ENCODE measurements at regions not wholly inside any gene's neighbourhood (a gene's known extent, or its start where the extent isn't known, plus 50 kb on each side); places are given as distances from the start of the nearest gene placed in this dataset.

GRCh38 chr20:7078804-7079203 lies 311.3 kb downstream of the BMP2 start:
- no peak for FAIRE-seq
- no peak for TF ChIP-seq EZH2 (IDR thresholded peaks at IDR 0.05; ENCODE audit: low read length)
- no peak for TF ChIP-seq CTCF (optimal IDR thresholded peaks at IDR 0.05 in 1 of 3, IDR thresholded peaks at IDR 0.05 in 1 of 3, conservative IDR thresholded peaks at IDR 0.05 in 1 of 3; ENCODE audit: extremely low read depth in 1 of 3, insufficient read depth in 2 of 3, low read length in 3 of 3)
- dilution Hi-C loops (cut with MboI; ENCODE audit: extremely low pct_ligation_motif_present, low sequenced_read_pairs), result no loop called here

GRCh38 chr20:7080472-7080871 lies 313.0 kb downstream of the BMP2 start:
- Histone ChIP-seq H4K20me1 (ENCODE audit: control insufficient read depth, extremely low read depth, insufficient read depth, low read length) (no peaks in the 10 kb centered on the region), H3K4me3 (ENCODE audit: control insufficient read depth in 2 of 3, extremely low read depth in 1 of 3, insufficient read depth in 2 of 3, low read depth in 1 of 3, low read length in 3 of 3) (no peak overlapping the region), H3K4me2 (ENCODE audit: control insufficient read depth, extremely low read depth, insufficient read depth, low read depth, low read length) (no peak overlapping the region), H3K79me2 (ENCODE audit: control insufficient read depth, insufficient read depth, low read length) (no peaks in the 10 kb centered on the region), H2AFZ (ENCODE audit: control insufficient read depth, low read length) (no peak overlapping the region), H3K4me1 (ENCODE audit: control insufficient read depth, extremely low read depth, insufficient read depth, low read length) (no peaks in the 10 kb centered on the region), H3K36me3 (ENCODE audit: control insufficient read depth in 2 of 2, extremely low read depth in 1 of 2, insufficient read depth in 2 of 2, low read length in 2 of 2) (no peaks in the 10 kb centered on the region), H3K27ac (ENCODE audit: control insufficient read depth, insufficient read depth, low read length) (no peak overlapping the region), H3K9ac (ENCODE audit: control insufficient read depth, extremely low read depth, insufficient read depth, low read length) (no peak overlapping the region), H3K9me1 (ENCODE audit: control insufficient read depth, extremely low read depth, insufficient read depth, low read length) (no peaks in the 10 kb centered on the region), H3K27me3 (ENCODE audit: control insufficient read depth, extremely low read depth, insufficient read depth, low read length) (no peaks in the 10 kb centered on the region), H3K9me3 (ENCODE audit: control insufficient read depth, low read depth, low read length) (no peaks in the 10 kb centered on the region)
- no peak for FAIRE-seq
- no peak for DNase-seq (ENCODE audit: low read depth, low spot score)
- dilution Hi-C loops (cut with MboI; ENCODE audit: extremely low pct_ligation_motif_present, low sequenced_read_pairs), result no loop called here
- no peak for TF ChIP-seq CTCF (optimal IDR thresholded peaks at IDR 0.05 in 1 of 3, IDR thresholded peaks at IDR 0.05 in 1 of 3, conservative IDR thresholded peaks at IDR 0.05 in 1 of 3; ENCODE audit: extremely low read depth in 1 of 3, insufficient read depth in 2 of 3, low read length in 3 of 3)
- no peak for TF ChIP-seq EZH2 (IDR thresholded peaks at IDR 0.05; ENCODE audit: low read length)

More at GRCh38 chr20:7078804-7079203, 311.3 kb downstream of the BMP2 start:
- Histone ChIP-seq H3K4me3 (ENCODE audit: control insufficient read depth in 2 of 3, extremely low read depth in 1 of 3, insufficient read depth in 2 of 3, low read depth in 1 of 3, low read length in 3 of 3) (no peak overlapping the region), H3K27me3 (ENCODE audit: control insufficient read depth, extremely low read depth, insufficient read depth, low read length) (no peaks in the 10 kb centered on the region), H3K9ac (ENCODE audit: control insufficient read depth, extremely low read depth, insufficient read depth, low read length) (no peak overlapping the region), H4K20me1 (ENCODE audit: control insufficient read depth, extremely low read depth, insufficient read depth, low read length) (no peaks in the 10 kb centered on the region), H3K4me1 (ENCODE audit: control insufficient read depth, extremely low read depth, insufficient read depth, low read length) (no peaks in the 10 kb centered on the region), H3K79me2 (ENCODE audit: control insufficient read depth, insufficient read depth, low read length) (no peaks in the 10 kb centered on the region), H3K36me3 (ENCODE audit: control insufficient read depth in 2 of 2, extremely low read depth in 1 of 2, insufficient read depth in 2 of 2, low read length in 2 of 2) (no peaks in the 10 kb centered on the region), H3K4me2 (ENCODE audit: control insufficient read depth, extremely low read depth, insufficient read depth, low read depth, low read length) (no peak overlapping the region), H2AFZ (ENCODE audit: control insufficient read depth, low read length) (no peak overlapping the region), H3K9me1 (ENCODE audit: control insufficient read depth, extremely low read depth, insufficient read depth, low read length) (no peaks in the 10 kb centered on the region), H3K9me3 (ENCODE audit: control insufficient read depth, low read depth, low read length) (no peaks in the 10 kb centered on the region), H3K27ac (ENCODE audit: control insufficient read depth, insufficient read depth, low read length) (no peak overlapping the region)
- no peak for DNase-seq (ENCODE audit: low read depth, low spot score)

All from keratinocyte (primary cell).